GM23338 (cell line): ENCODE measurements at regions not wholly inside any gene's neighbourhood (a gene's known extent, or its start where the extent isn't known, plus 50 kb on each side); places are given as distances from the start of the nearest gene placed in this dataset.

Source experiments
- CREB1 ChIP-seq: fragments of 250-450 bp; sonication (Bioruptor Pico); IDR thresholded peaks from 2 replicates; pipeline ENCODE4 v1.5.0; 2020; ENCODE audit warnings: low read depth, mild to moderate bottlenecking, moderate library complexity
- EZH2 ChIP-seq: fragments of 200-600 bp; sonication (generic); IDR thresholded peaks from one replicate; pipeline ENCODE4 v1.8.0; 2017; ENCODE audit warnings: antibody characterized with exemption, mild to moderate bottlenecking, low read depth; ENCODE audit not compliant: unreplicated experiment
- EZH2phosphoT487 ChIP-seq: fragments of 200-600 bp; sonication (generic); IDR thresholded peaks from one replicate; pipeline ENCODE4 v1.8.1; 2018; ENCODE audit warnings: antibody characterized with exemption; ENCODE audit not compliant: unreplicated experiment
- JUNB ChIP-seq: IDR thresholded peaks from one replicate; pipeline ENCODE4 v1.6.1; 2016; ENCODE audit warnings: antibody characterized with exemption; ENCODE audit not compliant: unreplicated experiment
- NANOG ChIP-seq: IDR thresholded peaks from 2 replicates; pipeline ENCODE4 v1.6.1; 2016; ENCODE audit warnings: antibody characterized with exemption, borderline replicate concordance
- POLR2AphosphoS5 ChIP-seq: IDR thresholded peaks from 2 replicates; pipeline ENCODE4 v1.6.1; 2016; ENCODE audit warnings: antibody characterized with exemption, low read depth
- ZNF331 ChIP-seq: fragments of 250-450 bp; sonication (Bioruptor Pico); IDR thresholded peaks from 2 replicates; pipeline ENCODE4 v1.5.0; 2020; ENCODE audit warnings: low read depth, mild to moderate bottlenecking, moderate library complexity
- TF ChIP-seq, protein P1 (sequence below), 2 experiments: fragments of 200-600 bp in 1 of 2; sonication (generic) in 1 of 2; conservative IDR thresholded peaks; 2 replicates each; pipeline versions ENCODE4 v1.5.1 to v1.6.1; 2016 to 2017; ENCODE audit warnings: antibody characterized with exemption in 2 of 2, low read depth in 2 of 2, mild to moderate bottlenecking in 2 of 2, moderate library complexity in 1 of 2
- TF ChIP-seq, protein P2 (sequence below): IDR thresholded peaks from one replicate; pipeline ENCODE4 v1.6.1; 2018; ENCODE audit warnings: antibody characterized with exemption; ENCODE audit not compliant: unreplicated experiment
- TF ChIP-seq, protein P3 (sequence below): IDR thresholded peaks from 2 replicates; pipeline ENCODE4 v1.6.1; 2016; ENCODE audit warnings: antibody characterized with exemption
- TF ChIP-seq, protein P4 (sequence below): fragments of 250-450 bp; sonication (Bioruptor Pico); IDR thresholded peaks from 2 replicates; pipeline ENCODE4 v1.5.0; 2020; ENCODE audit warnings: mild to moderate bottlenecking, moderate library complexity

DNA sequence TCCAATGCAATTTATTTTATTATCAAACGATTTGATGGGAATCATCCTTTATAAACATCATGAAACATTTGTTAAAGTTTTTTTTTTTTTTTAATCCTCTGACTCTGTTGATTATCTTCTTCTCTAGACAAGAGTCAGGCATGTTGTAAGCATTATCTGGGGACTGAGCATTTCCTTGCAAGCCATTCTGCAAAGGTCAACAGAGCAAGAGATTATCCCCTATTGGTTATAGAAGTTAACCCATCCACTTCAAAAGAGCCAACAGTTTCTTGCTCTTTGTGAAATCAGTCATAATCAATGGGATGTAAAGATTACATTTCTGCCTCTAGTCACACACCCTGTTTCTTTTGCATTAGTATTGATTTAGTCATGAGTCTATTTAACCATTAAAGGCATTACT is 368.8 kb upstream of the ADGRL4 start:
- TF ChIP-seq, protein P1, sequence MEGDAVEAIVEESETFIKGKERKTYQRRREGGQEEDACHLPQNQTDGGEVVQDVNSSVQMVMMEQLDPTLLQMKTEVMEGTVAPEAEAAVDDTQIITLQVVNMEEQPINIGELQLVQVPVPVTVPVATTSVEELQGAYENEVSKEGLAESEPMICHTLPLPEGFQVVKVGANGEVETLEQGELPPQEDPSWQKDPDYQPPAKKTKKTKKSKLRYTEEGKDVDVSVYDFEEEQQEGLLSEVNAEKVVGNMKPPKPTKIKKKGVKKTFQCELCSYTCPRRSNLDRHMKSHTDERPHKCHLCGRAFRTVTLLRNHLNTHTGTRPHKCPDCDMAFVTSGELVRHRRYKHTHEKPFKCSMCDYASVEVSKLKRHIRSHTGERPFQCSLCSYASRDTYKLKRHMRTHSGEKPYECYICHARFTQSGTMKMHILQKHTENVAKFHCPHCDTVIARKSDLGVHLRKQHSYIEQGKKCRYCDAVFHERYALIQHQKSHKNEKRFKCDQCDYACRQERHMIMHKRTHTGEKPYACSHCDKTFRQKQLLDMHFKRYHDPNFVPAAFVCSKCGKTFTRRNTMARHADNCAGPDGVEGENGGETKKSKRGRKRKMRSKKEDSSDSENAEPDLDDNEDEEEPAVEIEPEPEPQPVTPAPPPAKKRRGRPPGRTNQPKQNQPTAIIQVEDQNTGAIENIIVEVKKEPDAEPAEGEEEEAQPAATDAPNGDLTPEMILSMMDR (conservative IDR thresholded peaks at IDR 0.05; ENCODE audit: low read depth in 2 of 2): no peak
- TF ChIP-seq EZH2 (no peak), NANOG (no peak), CREB1 (no peak), JUNB (no peak), POLR2AphosphoS5 (no peak), EZH2phosphoT487 (no peak), ZNF331 (CRISPR knock-in tag) (no peak)
- TF ChIP-seq, protein P2, sequence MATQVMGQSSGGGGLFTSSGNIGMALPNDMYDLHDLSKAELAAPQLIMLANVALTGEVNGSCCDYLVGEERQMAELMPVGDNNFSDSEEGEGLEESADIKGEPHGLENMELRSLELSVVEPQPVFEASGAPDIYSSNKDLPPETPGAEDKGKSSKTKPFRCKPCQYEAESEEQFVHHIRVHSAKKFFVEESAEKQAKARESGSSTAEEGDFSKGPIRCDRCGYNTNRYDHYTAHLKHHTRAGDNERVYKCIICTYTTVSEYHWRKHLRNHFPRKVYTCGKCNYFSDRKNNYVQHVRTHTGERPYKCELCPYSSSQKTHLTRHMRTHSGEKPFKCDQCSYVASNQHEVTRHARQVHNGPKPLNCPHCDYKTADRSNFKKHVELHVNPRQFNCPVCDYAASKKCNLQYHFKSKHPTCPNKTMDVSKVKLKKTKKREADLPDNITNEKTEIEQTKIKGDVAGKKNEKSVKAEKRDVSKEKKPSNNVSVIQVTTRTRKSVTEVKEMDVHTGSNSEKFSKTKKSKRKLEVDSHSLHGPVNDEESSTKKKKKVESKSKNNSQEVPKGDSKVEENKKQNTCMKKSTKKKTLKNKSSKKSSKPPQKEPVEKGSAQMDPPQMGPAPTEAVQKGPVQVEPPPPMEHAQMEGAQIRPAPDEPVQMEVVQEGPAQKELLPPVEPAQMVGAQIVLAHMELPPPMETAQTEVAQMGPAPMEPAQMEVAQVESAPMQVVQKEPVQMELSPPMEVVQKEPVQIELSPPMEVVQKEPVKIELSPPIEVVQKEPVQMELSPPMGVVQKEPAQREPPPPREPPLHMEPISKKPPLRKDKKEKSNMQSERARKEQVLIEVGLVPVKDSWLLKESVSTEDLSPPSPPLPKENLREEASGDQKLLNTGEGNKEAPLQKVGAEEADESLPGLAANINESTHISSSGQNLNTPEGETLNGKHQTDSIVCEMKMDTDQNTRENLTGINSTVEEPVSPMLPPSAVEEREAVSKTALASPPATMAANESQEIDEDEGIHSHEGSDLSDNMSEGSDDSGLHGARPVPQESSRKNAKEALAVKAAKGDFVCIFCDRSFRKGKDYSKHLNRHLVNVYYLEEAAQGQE: no peak
- TF ChIP-seq, protein P3, sequence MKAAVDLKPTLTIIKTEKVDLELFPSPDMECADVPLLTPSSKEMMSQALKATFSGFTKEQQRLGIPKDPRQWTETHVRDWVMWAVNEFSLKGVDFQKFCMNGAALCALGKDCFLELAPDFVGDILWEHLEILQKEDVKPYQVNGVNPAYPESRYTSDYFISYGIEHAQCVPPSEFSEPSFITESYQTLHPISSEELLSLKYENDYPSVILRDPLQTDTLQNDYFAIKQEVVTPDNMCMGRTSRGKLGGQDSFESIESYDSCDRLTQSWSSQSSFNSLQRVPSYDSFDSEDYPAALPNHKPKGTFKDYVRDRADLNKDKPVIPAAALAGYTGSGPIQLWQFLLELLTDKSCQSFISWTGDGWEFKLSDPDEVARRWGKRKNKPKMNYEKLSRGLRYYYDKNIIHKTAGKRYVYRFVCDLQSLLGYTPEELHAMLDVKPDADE: no peak
- TF ChIP-seq, protein P4, sequence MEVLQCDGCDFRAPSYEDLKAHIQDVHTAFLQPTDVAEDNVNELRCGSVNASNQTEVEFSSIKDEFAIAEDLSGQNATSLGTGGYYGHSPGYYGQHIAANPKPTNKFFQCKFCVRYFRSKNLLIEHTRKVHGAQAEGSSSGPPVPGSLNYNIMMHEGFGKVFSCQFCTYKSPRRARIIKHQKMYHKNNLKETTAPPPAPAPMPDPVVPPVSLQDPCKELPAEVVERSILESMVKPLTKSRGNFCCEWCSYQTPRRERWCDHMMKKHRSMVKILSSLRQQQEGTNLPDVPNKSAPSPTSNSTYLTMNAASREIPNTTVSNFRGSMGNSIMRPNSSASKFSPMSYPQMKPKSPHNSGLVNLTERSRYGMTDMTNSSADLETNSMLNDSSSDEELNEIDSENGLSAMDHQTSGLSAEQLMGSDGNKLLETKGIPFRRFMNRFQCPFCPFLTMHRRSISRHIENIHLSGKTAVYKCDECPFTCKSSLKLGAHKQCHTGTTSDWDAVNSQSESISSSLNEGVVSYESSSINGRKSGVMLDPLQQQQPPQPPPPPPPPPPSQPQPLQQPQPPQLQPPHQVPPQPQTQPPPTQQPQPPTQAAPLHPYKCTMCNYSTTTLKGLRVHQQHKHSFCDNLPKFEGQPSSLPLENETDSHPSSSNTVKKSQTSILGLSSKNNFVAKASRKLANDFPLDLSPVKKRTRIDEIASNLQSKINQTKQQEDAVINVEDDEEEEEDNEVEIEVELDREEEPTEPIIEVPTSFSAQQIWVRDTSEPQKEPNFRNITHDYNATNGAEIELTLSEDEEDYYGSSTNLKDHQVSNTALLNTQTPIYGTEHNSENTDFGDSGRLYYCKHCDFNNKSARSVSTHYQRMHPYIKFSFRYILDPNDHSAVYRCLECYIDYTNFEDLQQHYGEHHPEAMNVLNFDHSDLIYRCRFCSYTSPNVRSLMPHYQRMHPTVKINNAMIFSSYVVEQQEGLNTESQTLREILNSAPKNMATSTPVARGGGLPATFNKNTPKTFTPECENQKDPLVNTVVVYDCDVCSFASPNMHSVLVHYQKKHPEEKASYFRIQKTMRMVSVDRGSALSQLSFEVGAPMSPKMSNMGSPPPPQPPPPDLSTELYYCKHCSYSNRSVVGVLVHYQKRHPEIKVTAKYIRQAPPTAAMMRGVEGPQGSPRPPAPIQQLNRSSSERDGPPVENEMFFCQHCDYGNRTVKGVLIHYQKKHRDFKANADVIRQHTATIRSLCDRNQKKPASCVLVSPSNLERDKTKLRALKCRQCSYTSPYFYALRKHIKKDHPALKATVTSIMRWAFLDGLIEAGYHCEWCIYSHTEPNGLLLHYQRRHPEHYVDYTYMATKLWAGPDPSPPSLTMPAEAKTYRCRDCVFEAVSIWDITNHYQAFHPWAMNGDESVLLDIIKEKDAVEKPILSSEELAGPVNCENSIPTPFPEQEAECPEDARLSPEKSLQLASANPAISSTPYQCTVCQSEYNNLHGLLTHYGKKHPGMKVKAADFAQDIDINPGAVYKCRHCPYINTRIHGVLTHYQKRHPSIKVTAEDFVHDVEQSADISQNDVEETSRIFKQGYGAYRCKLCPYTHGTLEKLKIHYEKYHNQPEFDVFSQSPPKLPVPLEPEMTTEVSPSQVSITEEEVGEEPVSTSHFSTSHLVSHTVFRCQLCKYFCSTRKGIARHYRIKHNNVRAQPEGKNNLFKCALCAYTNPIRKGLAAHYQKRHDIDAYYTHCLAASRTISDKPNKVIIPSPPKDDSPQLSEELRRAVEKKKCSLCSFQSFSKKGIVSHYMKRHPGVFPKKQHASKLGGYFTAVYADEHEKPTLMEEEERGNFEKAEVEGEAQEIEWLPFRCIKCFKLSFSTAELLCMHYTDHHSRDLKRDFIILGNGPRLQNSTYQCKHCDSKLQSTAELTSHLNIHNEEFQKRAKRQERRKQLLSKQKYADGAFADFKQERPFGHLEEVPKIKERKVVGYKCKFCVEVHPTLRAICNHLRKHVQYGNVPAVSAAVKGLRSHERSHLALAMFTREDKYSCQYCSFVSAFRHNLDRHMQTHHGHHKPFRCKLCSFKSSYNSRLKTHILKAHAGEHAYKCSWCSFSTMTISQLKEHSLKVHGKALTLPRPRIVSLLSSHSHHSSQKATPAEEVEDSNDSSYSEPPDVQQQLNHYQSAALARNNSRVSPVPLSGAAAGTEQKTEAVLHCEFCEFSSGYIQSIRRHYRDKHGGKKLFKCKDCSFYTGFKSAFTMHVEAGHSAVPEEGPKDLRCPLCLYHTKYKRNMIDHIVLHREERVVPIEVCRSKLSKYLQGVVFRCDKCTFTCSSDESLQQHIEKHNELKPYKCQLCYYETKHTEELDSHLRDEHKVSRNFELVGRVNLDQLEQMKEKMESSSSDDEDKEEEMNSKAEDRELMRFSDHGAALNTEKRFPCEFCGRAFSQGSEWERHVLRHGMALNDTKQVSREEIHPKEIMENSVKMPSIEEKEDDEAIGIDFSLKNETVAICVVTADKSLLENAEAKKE: no peak
